CD4-positive, alpha-beta T cell treated with Interleukin-4 for 1 hour (primary cell): ENCODE measurements at regions not wholly inside any gene's neighbourhood (a gene's known extent, or its start where the extent isn't known, plus 50 kb on each side); places are given as distances from the start of the nearest gene placed in this dataset.

Experiments used
- DNase-seq, 2 donors: peaks; one replicate each; pipeline ENCODE4 v3.0.0-alpha.2; 2020 to 2022

- DNase-seq = no peak
Observed at GRCh38 chr21:14607262-14607661, 61.1 kb upstream of the SAMSN1 start.

- no peak for DNase-seq
Observed at GRCh38 chr21:14603202-14603601, 57.1 kb upstream of the SAMSN1 start.

GRCh38 chr21:14602382-14602958 lies 56.4 kb upstream of the SAMSN1 start:
- DNase-seq = no peak

DNA sequence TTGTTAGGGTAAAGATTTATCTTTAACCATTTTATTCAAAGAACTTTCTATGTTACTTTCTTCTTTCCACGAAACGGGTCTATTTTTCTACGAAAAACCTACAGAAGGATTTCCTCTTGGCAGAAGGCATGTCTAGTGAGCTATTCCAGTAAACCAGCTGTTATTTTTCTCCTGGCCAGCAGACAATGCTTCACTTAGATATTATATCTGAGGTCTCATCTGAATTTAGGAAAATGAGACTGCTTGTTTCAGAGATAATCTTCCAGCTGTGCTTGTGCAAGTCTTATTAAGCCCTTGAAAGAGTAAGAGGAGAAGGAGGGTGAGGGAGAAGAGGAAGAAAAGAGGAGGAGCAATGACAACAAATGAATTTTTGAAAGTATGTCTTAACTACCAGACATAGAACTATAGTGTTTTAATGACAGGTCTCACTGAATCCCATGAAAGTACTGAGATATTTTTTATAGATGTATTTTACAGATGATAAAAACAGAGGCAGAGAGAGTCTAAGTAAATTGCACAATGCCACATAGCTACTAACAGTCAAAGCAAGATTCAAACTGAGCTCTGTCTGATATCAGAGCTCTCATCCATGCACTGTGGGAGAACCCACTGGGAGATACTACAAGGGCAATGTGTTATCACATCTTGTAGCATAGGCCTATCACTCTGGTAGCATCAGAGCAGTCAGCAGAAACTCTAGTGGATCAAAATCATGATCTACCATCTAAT lies 54.6 kb upstream of the SAMSN1 start:
- DNase-seq = no peak

DNA sequence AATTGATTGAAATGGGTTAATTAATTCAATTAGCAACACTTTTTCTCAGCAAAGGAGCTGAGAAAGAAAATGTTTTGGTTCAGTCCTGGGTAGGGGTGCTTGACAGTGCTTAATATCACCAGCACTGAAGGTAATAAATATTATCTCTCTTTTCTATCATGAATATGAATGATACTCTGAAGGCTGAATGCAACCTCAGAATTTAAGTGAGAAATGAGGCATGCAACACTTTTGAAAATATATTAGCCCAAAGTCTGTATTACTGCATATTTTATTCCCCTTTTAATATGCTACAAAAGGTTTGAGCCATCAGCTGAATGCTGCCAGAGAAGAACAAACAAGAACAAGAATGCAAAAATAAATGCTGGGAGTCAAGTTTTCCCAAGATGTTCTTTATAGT lies 52.0 kb upstream of the SAMSN1 start:
- DNase-seq = no peak
